Neural progenitor cell (in vitro differentiated cells): ENCODE measurements at regions not wholly inside any gene's neighbourhood (a gene's known extent, or its start where the extent isn't known, plus 50 kb on each side); places are given as distances from the start of the nearest gene placed in this dataset.

Source experiments
- DNase-seq: peaks from one replicate; pipeline ENCODE4 v3.0.0-alpha.2; 2016; ENCODE audit warnings: low spot score
- H2AFZ ChIP-seq: fragments of 200-600 bp; sonication (generic); replicated peaks from 2 replicates; pipeline ENCODE4 v1.6.1; 2016; ENCODE audit warnings: antibody characterized with exemption
- H3F3A ChIP-seq: fragments of 200-600 bp; sonication (generic); 2 replicates; pipeline ENCODE4 v1.6.1; 2016; ENCODE audit warnings: antibody characterized with exemption, low read depth
- H3K27ac ChIP-seq: fragments of 200-600 bp; sonication (generic); 2 replicates; pipeline ENCODE4 v1.5.1; 2016; ENCODE audit warnings: mild to moderate bottlenecking
- H3K27me3 ChIP-seq: fragments of 200-600 bp; sonication (generic); 2 replicates; pipeline ENCODE4 v1.6.1; 2016; ENCODE audit warnings: mild to moderate bottlenecking, moderate library complexity
- H3K36me3 ChIP-seq: fragments of 200-600 bp; sonication (generic); 2 replicates; pipeline ENCODE4 v1.5.1; 2016
- H3K4me1 ChIP-seq: fragments of 200-600 bp; sonication (generic); 2 replicates; pipeline ENCODE4 v1.6.1; 2016; ENCODE audit warnings: mixed run types
- H3K4me2 ChIP-seq: fragments of 200-600 bp; sonication (generic); 2 replicates; pipeline ENCODE4 v1.6.1; 2016
- H3K4me3 ChIP-seq: fragments of 200-600 bp; sonication (generic); 2 replicates; pipeline ENCODE4 v1.5.1; 2016
- H3K79me2 ChIP-seq: fragments of 200-600 bp; sonication (generic); 2 replicates; pipeline ENCODE4 v1.6.1; 2016; ENCODE audit warnings: low read depth
- H3K9ac ChIP-seq: fragments of 200-600 bp; sonication (generic); 2 replicates; pipeline ENCODE4 v1.6.1; 2016
- H3K9me3 ChIP-seq: fragments of 200-600 bp; sonication (generic); 2 replicates; pipeline ENCODE4 v1.5.1; 2016; ENCODE audit warnings: low read depth
- H4K20me1 ChIP-seq: fragments of 200-600 bp; sonication (generic); 2 replicates; pipeline ENCODE4 v1.6.1; 2016; ENCODE audit warnings: low read depth
- H3K27ac Mint-ChIP-seq: 3 replicates; pipeline ENCODE4 v1.8.0; 2021; ENCODE audit warnings: mixed read lengths
- H3K27me3 Mint-ChIP-seq: 2 replicates; pipeline ENCODE4 v1.8.0; 2022; ENCODE audit warnings: low read depth, mild to moderate bottlenecking, inconsistent platforms, moderate library complexity, mixed read lengths; ENCODE audit not compliant: insufficient read depth
- H3K36me3 Mint-ChIP-seq: 3 replicates; pipeline ENCODE4 v1.8.0; 2021; ENCODE audit warnings: mixed read lengths
- H3K4me1 Mint-ChIP-seq: 3 replicates; pipeline ENCODE4 v1.8.0; 2021; ENCODE audit warnings: mixed read lengths
- H3K4me3 Mint-ChIP-seq: 3 replicates; pipeline ENCODE4 v1.8.0; 2021; ENCODE audit warnings: mild to moderate bottlenecking, moderate library complexity, mixed read lengths
- H3K9me3 Mint-ChIP-seq: 3 replicates; pipeline ENCODE4 v1.8.0; 2020; ENCODE audit warnings: mixed read lengths
- EZH2 ChIP-seq: fragments of 200-600 bp; sonication (generic); IDR thresholded peaks from 2 replicates; pipeline ENCODE4 v1.6.1; 2017; ENCODE audit warnings: antibody characterized with exemption, mild to moderate bottlenecking, moderate library complexity
- EZH2phosphoT487 ChIP-seq: fragments of 200-600 bp; sonication (generic); IDR thresholded peaks from 2 replicates; pipeline ENCODE4 v1.6.1; 2017; ENCODE audit warnings: antibody characterized with exemption
- TF ChIP-seq, protein P1 (sequence below): fragments of 200-600 bp; sonication (generic); IDR thresholded peaks from 2 replicates; pipeline ENCODE4 v1.5.1; 2017; ENCODE audit warnings: antibody characterized with exemption, mild to moderate bottlenecking

DNA sequence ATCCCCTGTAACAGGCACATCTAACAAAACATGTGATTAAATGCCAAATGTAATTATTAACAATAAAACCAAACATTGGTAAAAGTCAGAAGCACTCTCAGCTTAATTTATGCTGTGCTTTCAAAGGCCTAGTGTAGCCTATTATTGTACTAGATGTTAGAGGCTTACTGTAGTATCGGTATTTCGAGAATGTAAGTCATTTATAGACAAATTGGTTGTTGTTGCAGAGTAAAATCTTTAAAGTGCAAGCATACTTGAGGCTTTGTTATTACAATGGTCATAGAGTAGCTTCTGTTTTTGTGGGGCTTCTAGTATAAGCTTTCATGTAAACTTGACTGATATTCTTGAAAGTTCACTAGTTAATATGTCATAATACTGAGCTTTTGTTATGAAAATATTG is 965.8 kb downstream of the PLA2G4A start:
- H3K36me3 Mint-ChIP-seq, result no peaks in the 10 kb centered on the region
- Histone ChIP-seq H3K4me3 (no peak overlapping the region), H3F3A (no peaks in the 10 kb centered on the region), H3K79me2 (no peaks in the 10 kb centered on the region), H3K4me1 (peaks cover 29% of the 10 kb centered on the region), H2AFZ (no peak overlapping the region), H3K27ac (no peak overlapping the region), H3K9me3 (no peaks in the 10 kb centered on the region), H3K4me2 (no peak overlapping the region), H3K27me3 (no peaks in the 10 kb centered on the region), H3K9ac (no peak overlapping the region), H4K20me1 (no peaks in the 10 kb centered on the region), H3K36me3 (no peaks in the 10 kb centered on the region)
- H3K4me1 Mint-ChIP-seq, result no peaks in the 10 kb centered on the region
- no peak for DNase-seq
- TF ChIP-seq EZH2phosphoT487, result no peak
- H3K9me3 Mint-ChIP-seq, result peaks cover 3% of the 10 kb centered on the region
- H3K27ac Mint-ChIP-seq, result no peak overlapping the region
- no peak overlapping the region for H3K4me3 Mint-ChIP-seq
- H3K27me3 Mint-ChIP-seq, result no peaks in the 10 kb centered on the region

DNA sequence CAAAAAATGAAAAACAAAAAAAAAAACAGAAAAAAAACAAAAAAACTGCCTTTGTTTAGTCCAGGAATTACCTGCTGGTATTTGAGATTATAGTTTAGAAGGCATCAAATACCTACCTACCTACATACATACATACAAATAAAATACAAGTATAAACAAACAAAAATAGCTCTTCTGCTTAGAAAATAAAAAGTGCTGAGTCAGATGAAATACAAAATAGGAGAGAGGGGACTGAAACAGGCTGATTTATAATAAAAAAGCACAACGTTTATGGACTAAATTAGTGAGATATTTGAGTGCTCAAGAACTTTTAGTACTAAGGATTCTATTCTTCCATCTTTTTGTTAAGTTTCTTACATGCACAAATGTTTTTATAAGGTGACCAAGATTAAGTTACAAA is 980.8 kb downstream of the PLA2G4A start:
- H4K20me1 ChIP-seq, result no peaks in the 10 kb centered on the region
- H3K36me3 Mint-ChIP-seq, result no peaks in the 10 kb centered on the region
- H3K9me3 ChIP-seq, result peaks cover 3% of the 10 kb centered on the region
- no peak overlapping the region for H3K4me3 Mint-ChIP-seq
- TF ChIP-seq EZH2phosphoT487, result no peak
- TF ChIP-seq EZH2, result no peak
- TF ChIP-seq, protein P1, sequence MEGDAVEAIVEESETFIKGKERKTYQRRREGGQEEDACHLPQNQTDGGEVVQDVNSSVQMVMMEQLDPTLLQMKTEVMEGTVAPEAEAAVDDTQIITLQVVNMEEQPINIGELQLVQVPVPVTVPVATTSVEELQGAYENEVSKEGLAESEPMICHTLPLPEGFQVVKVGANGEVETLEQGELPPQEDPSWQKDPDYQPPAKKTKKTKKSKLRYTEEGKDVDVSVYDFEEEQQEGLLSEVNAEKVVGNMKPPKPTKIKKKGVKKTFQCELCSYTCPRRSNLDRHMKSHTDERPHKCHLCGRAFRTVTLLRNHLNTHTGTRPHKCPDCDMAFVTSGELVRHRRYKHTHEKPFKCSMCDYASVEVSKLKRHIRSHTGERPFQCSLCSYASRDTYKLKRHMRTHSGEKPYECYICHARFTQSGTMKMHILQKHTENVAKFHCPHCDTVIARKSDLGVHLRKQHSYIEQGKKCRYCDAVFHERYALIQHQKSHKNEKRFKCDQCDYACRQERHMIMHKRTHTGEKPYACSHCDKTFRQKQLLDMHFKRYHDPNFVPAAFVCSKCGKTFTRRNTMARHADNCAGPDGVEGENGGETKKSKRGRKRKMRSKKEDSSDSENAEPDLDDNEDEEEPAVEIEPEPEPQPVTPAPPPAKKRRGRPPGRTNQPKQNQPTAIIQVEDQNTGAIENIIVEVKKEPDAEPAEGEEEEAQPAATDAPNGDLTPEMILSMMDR, result no peak
- no peak overlapping the region for H3K27ac ChIP-seq
- H3K4me1 Mint-ChIP-seq, result no peaks in the 10 kb centered on the region
- H3K27ac Mint-ChIP-seq, result no peak overlapping the region
- H3F3A ChIP-seq, result no peaks in the 10 kb centered on the region
- no peaks in the 10 kb centered on the region for H3K9me3 Mint-ChIP-seq
- no peak overlapping the region for H3K4me2 ChIP-seq
- H3K36me3 ChIP-seq, result peaks cover 3% of the 10 kb centered on the region
- no peak overlapping the region for H3K9ac ChIP-seq
- H3K4me3 ChIP-seq, result no peak overlapping the region
- H2AFZ ChIP-seq, result no peak overlapping the region
- no peak for DNase-seq
- no peaks in the 10 kb centered on the region for H3K27me3 Mint-ChIP-seq
- no peaks in the 10 kb centered on the region for H3K4me1 ChIP-seq
- H3K27me3 ChIP-seq, result no peaks in the 10 kb centered on the region
- no peaks in the 10 kb centered on the region for H3K79me2 ChIP-seq

DNA sequence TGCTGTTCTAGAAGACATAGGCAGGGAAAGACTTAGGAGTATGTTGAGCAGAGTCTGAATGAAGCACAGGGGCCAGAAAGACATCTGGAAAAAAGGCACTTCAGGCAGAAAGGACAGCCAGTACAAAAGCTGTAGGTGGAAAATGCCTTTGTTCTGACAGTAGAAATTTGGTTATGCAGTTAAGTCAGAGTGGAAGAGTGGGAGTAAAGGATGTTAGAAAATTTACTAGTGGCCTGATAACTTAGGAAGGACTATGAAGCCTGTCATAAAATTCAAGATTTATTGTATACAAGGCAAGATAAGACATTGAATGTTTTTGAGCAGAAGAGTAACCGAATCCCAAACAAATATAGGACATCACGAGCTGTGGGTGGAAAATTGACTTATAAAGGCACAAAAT is 987.9 kb downstream of the PLA2G4A start:
- H3K27ac Mint-ChIP-seq, result no peak overlapping the region
- H3K36me3 Mint-ChIP-seq, result no peaks in the 10 kb centered on the region
- no peaks in the 10 kb centered on the region for H3K9me3 Mint-ChIP-seq
- no peaks in the 10 kb centered on the region for H3K27me3 ChIP-seq
- H4K20me1 ChIP-seq, result no peaks in the 10 kb centered on the region
- no peak for DNase-seq
- no peaks in the 10 kb centered on the region for H3K79me2 ChIP-seq
- H2AFZ ChIP-seq, result peak overlapping the region; percentile 1
- no peaks in the 10 kb centered on the region for H3K9me3 ChIP-seq
- H3K4me1 ChIP-seq, result no peaks in the 10 kb centered on the region
- no peaks in the 10 kb centered on the region for H3K27me3 Mint-ChIP-seq
- H3K27ac ChIP-seq, result no peak overlapping the region
- no peak overlapping the region for H3K4me3 Mint-ChIP-seq
- TF ChIP-seq EZH2phosphoT487 (no peak), EZH2 (no peak)
- TF ChIP-seq, protein P1, result no peak
- H3K4me1 Mint-ChIP-seq, result no peaks in the 10 kb centered on the region
- no peaks in the 10 kb centered on the region for H3K36me3 ChIP-seq
- H3K4me3 ChIP-seq, result no peak overlapping the region
- H3K4me2 ChIP-seq, result no peak overlapping the region
- H3K9ac ChIP-seq, result no peak overlapping the region
- H3F3A ChIP-seq, result no peaks in the 10 kb centered on the region

DNA sequence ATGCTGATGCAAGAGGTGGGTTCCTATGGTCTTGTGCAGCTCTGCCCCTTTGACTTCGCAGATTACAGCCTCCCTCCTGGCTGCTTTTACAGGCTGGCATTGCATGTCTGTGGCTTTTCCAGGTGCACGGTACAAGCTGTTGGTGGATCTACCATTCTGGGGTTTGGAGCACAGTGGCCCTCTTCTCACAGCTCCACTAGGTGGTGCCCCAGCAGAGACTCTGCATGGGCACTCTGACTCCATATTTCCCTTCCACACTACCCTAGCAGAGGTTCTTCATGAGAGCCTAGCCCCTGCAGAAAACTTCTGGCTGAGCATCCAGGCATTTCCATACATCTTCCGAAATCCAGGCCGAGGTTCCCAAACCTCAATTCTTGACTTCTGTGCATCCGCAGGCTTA is 989.0 kb downstream of the PLA2G4A start:
- no peaks in the 10 kb centered on the region for H3K4me1 Mint-ChIP-seq
- no peak overlapping the region for H2AFZ ChIP-seq
- DNase-seq, result no peak

More for the DNA sequence above, 989.0 kb downstream of the PLA2G4A start:
- H3K27ac ChIP-seq, result no peak overlapping the region
- H3K79me2 ChIP-seq, result no peaks in the 10 kb centered on the region
- no peaks in the 10 kb centered on the region for H3K4me1 ChIP-seq
- H3K4me2 ChIP-seq, result no peak overlapping the region
- H3F3A ChIP-seq, result no peaks in the 10 kb centered on the region
- H4K20me1 ChIP-seq, result no peaks in the 10 kb centered on the region
- no peak overlapping the region for H3K4me3 ChIP-seq
- H3K27me3 ChIP-seq, result no peaks in the 10 kb centered on the region
- H3K27ac Mint-ChIP-seq, result no peak overlapping the region
- no peaks in the 10 kb centered on the region for H3K36me3 Mint-ChIP-seq
- no peaks in the 10 kb centered on the region for H3K9me3 ChIP-seq
- peaks cover 3% of the 10 kb centered on the region for H3K9me3 Mint-ChIP-seq
- no peaks in the 10 kb centered on the region for H3K36me3 ChIP-seq
- H3K27me3 Mint-ChIP-seq, result no peaks in the 10 kb centered on the region
- TF ChIP-seq, protein P1, result no peak
- TF ChIP-seq EZH2phosphoT487 (no peak), EZH2 (no peak)
- no peak overlapping the region for H3K4me3 Mint-ChIP-seq
- no peak overlapping the region for H3K9ac ChIP-seq
